ENCODE measurements at regions not wholly inside any gene's neighbourhood (a gene's known extent, or its start where the extent isn't known, plus 50 kb on each side); places are given as distances from the start of the nearest gene placed in this dataset.
"Not testable (repeated sequence)": the region's sequence is repeated elsewhere in the genome, so short reads cannot be mapped to it uniquely, and the experiment has no call there.

- Histone ChIP-seq H3K4me1 (peaks cover 0 to 5% (median 0%) of the 10 kb centered on the region in 4 donors), H3K36me3 (no peaks in the 10 kb centered on the region), H3K9me3 (no peaks in the 10 kb centered on the region), H3K27ac (no peak overlapping the region), H3K27me3 (no peaks in the 10 kb centered on the region), H3K4me3 (no peak overlapping the region)
- 78 to 95% methylated on average over 5 of the region's 5 CpGs for WGBS, 2 donors
- TF ChIP-seq POLR2AphosphoS5 (IDR thresholded peaks at IDR 0.05): no peak
- no peak for DNase-seq
- intact Hi-C loops (cut with DNase I): no loop called here
Measured at GRCh38 chr6:134802426-134803058, 147.4 kb downstream of the ALDH8A1 start.

DNA sequence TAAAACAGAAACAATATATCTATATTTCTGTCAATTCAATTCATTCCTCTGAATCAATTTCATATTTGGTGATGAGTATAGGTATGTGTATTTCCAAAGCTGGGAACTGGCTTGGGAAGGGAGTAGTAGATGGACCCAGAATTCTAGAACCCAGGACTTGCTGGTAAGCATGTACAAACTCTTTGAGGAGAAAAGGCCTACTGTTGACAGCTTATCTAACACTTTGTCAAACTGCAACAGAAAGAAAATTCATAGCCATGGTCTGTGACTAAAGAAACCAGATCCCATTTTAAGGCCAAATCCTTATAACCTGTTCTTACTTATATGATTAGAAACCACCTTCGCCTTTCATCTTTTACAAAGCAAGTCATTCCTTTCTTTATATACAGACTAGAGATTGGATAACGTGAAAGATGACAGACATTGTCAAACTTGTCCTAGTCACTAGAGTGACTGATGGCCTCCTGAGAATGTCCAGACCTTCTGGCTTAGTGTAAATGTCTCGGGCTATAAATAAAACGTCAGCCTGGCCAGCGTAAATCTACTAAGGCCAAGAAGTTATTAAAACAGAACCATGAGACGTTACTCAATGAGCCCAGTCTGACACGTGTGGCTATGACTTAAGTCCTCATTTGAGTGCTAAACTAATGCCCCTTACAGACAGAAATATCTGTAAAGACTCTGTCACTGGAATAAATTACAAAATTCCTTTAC lies 152.3 kb downstream of the ALDH8A1 start:
- H3K9me3 ChIP-seq: peaks cover 0 to 3% (median 0%) of the 10 kb centered on the region in 4 donors
- H3K4me1 ChIP-seq: peaks cover 0 to 5% (median 0%) of the 10 kb centered on the region in 4 donors
- H3K4me3 ChIP-seq: no peak overlapping the region
- no peak for DNase-seq
- no peak for TF ChIP-seq POLR2A (IDR thresholded peaks at IDR 0.05)
- peak in 1 of 4 donors; percentile 46 for TF ChIP-seq POLR2AphosphoS5 (IDR thresholded peaks at IDR 0.05)
- 76 to 86% methylated on average over 7 of the region's 7 CpGs for WGBS, 2 donors
- no peak overlapping the region for H3K27ac ChIP-seq
- intact Hi-C loops (cut with DNase I): no loop called here
- no peaks in the 10 kb centered on the region for H3K27me3 ChIP-seq
- no peaks in the 10 kb centered on the region for H3K36me3 ChIP-seq

GRCh38 chr6:134795691-134796090 lies 154.2 kb downstream of the ALDH8A1 start:
- intact Hi-C loops (cut with DNase I): no loop called here
- DNase-seq: no peak
- Histone ChIP-seq H3K4me1 (peaks cover 0 to 5% (median 0%) of the 10 kb centered on the region in 4 donors), H3K9me3 (peaks cover 0 to 14% (median 3%) of the 10 kb centered on the region in 4 donors), H3K27me3 (no peaks in the 10 kb centered on the region), H3K27ac (no peak overlapping the region), H3K36me3 (no peaks in the 10 kb centered on the region), H3K4me3 (no peak overlapping the region)
- no peak for TF ChIP-seq POLR2A (IDR thresholded peaks at IDR 0.05)
- TF ChIP-seq POLR2AphosphoS5 (IDR thresholded peaks at IDR 0.05): no peak
- TF ChIP-seq, protein P1, sequence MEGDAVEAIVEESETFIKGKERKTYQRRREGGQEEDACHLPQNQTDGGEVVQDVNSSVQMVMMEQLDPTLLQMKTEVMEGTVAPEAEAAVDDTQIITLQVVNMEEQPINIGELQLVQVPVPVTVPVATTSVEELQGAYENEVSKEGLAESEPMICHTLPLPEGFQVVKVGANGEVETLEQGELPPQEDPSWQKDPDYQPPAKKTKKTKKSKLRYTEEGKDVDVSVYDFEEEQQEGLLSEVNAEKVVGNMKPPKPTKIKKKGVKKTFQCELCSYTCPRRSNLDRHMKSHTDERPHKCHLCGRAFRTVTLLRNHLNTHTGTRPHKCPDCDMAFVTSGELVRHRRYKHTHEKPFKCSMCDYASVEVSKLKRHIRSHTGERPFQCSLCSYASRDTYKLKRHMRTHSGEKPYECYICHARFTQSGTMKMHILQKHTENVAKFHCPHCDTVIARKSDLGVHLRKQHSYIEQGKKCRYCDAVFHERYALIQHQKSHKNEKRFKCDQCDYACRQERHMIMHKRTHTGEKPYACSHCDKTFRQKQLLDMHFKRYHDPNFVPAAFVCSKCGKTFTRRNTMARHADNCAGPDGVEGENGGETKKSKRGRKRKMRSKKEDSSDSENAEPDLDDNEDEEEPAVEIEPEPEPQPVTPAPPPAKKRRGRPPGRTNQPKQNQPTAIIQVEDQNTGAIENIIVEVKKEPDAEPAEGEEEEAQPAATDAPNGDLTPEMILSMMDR (IDR thresholded peaks at IDR 0.05): no peak
- TF ChIP-seq EP300 (IDR thresholded peaks at IDR 0.05): no peak
- 85 to 95% methylated on average over 1 of the region's 1 CpG for WGBS, 2 donors

DNA sequence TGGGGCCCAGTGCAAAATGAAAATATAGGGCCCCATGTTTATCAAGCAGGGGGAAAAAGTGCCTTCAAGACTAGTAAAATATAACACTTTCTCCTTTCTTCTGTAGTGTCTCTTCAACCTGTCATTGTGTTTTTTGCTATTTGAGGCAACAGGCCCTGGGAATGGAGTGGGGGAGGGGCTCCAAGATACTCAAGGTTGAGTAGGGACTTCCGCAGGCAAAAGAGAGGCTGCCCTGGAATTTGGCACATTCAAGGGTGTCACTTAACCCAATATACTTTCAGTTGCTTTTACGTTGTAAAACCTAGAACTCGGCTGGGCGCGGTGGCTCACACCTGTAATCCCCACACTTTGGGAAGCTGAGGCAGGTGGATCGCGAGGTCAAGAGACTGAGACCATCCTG lies 154.9 kb downstream of the ALDH8A1 start:
- 97% methylated on average over 7 of the region's 7 CpGs for WGBS, 2 donors

DNA sequence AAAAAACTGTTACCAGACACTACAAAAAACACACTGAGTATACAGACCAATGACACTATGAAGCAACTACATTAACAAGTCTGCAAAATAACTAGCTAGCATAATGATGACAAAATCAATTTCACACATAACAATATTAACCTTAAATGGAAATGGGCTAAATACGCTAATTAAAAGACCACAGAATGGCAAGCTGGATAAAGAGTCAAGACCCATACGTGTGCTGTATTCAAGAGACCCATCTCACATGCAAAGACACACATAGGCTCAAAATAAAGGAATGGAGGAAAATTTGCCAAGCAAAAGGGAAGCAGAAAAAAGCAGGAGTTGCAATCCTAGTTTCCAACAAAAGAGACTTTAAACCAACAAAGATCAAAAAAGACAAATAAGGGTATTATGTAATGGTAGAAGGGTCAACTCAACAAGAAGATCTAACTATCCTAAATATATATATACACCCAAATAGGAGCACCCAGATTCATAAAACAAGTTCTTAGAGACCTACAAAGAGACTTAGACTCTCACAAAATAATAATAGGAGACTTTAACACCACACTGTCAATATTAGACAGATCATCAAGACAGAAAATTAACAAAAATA lies 158.6 kb downstream of the ALDH8A1 start:
- intact Hi-C loops (cut with DNase I); H3K27ac ChIP-seq; H3K4me1 ChIP-seq; H3K27me3 ChIP-seq; H3K36me3 ChIP-seq; DNase-seq; H3K4me3 ChIP-seq: not testable (repeated sequence)
- peaks cover 0 to 14% (median 3%) of the 10 kb centered on the region in 4 donors for H3K9me3 ChIP-seq
- 95 to 98% methylated on average over 2 of the region's 2 CpGs for WGBS, 2 donors

More for the DNA sequence above, 154.9 kb downstream of the ALDH8A1 start:
- Histone ChIP-seq H3K27ac (no peak overlapping the region), H3K4me3 (no peak overlapping the region), H3K9me3 (peaks cover 0 to 14% (median 3%) of the 10 kb centered on the region in 4 donors), H3K27me3 (no peaks in the 10 kb centered on the region), H3K36me3 (no peaks in the 10 kb centered on the region), H3K4me1 (peaks cover 0 to 5% (median 0%) of the 10 kb centered on the region in 4 donors)
- DNase-seq: no peak
- TF ChIP-seq POLR2A (IDR thresholded peaks at IDR 0.05): no peak
- no peak for TF ChIP-seq EP300 (IDR thresholded peaks at IDR 0.05)
- TF ChIP-seq, protein P1 (IDR thresholded peaks at IDR 0.05): no peak
- no peak for TF ChIP-seq POLR2AphosphoS5 (IDR thresholded peaks at IDR 0.05)
- intact Hi-C loops (cut with DNase I): no loop called here

GRCh38 chr6:134787261-134787877 lies 162.5 kb downstream of the ALDH8A1 start:
- Histone ChIP-seq H3K27me3 (no peaks in the 10 kb centered on the region), H3K4me3 (no peak overlapping the region), H3K9me3 (peaks cover 0 to 10% (median 3%) of the 10 kb centered on the region in 4 donors), H3K36me3 (no peaks in the 10 kb centered on the region), H3K4me1 (no peaks in the 10 kb centered on the region), H3K27ac (no peak overlapping the region)
- intact Hi-C loops (cut with DNase I): no loop called here
- DNase-seq: no peak
- WGBS, 2 donors: 73 to 80% methylated on average over 6 of the region's 6 CpGs
- TF ChIP-seq, protein P1 (IDR thresholded peaks at IDR 0.05): no peak
- TF ChIP-seq EP300 (IDR thresholded peaks at IDR 0.05) (no peak), POLR2AphosphoS5 (IDR thresholded peaks at IDR 0.05) (no peak), POLR2A (IDR thresholded peaks at IDR 0.05) (no peak)
